HCT116 (cell line): ENCODE measurements at regions not wholly inside any gene's neighbourhood (a gene's known extent, or its start where the extent isn't known, plus 50 kb on each side); places are given as distances from the start of the nearest gene placed in this dataset.

ENCODE experiments used
- ATAC-seq: fragments of 200-7000 bp; cut with Tn5 transposase; 2 replicates; pipeline ENCODE4 v1.9.1; 2020; ENCODE audit warnings: mild to moderate bottlenecking, moderate library complexity
- BruUV-seq: library from RNA; stranded (reverse); fragments of 400-500 nt; replicated peaks from 2 replicates; lab custom pipeline; 2021; lab: Mats Ljungman, UMichigan
- CTCF ChIA-PET: fragments of 300-600 bp; sonication (Branson Sonifier 250); formaldehyde crosslinking; loops from one replicate; lab custom pipeline; 2021; ENCODE audit warnings: antibody characterized with exemption; lab: Charles Lee
- POLR2A ChIA-PET: fragments of 300-600, 350-600 bp; sonication (Branson Sonifier 250); formaldehyde crosslinking; loops from one replicate; lab custom pipeline; 2021; ENCODE audit warnings: antibody characterized with exemption; lab: Charles Lee
- RAD21 ChIA-PET, 2 experiments: fragments of 300-600 bp; sonication (Branson Sonifier 250); formaldehyde crosslinking; loops; one replicate each; lab custom pipeline; 2023; ENCODE audit warnings: low total read pairs in 2 of 2; ENCODE audit not compliant: uncharacterized antibody in 2 of 2, unreplicated experiment in 2 of 2, low non-redundant PET in 1 of 2; lab: Charles Lee
- DNase-seq: peaks from one replicate; pipeline ENCODE4 v3.0.0-alpha.2; 2010; ENCODE audit warnings: low read depth, low spot score
- H2AFZ ChIP-seq: fragments of 200-600 bp; shearing (Covaris generic), sonication (generic); 2 replicates; pipeline ENCODE4 v1.6.1; 2017; ENCODE audit warnings: low read depth, mixed run types, mixed read lengths, antibody characterized with exemption, low read length; ENCODE audit not compliant: poor library complexity, severe bottlenecking
- H3K27ac ChIP-seq: 2 replicates; pipeline ENCODE4 v1.5.1; 2012; ENCODE audit warnings: low read depth, low read length
- H3K27me3 ChIP-seq: fragments of 200-600 bp; sonication (generic); 2 replicates; pipeline ENCODE4 v1.6.1; 2016; ENCODE audit warnings: mixed run types, low read length, mixed read lengths; ENCODE audit not compliant: insufficient read depth
- H3K36me3 ChIP-seq, 2 experiments: fragments of 200-500 bp in 1 of 2; fragments of 200-600 bp in 1 of 2; sonication (Bioruptor generic) in 1 of 2; sonication (generic) in 1 of 2; 2 replicates each; pipeline versions ENCODE4 v1.5.1 to v1.6.1; 2014 to 2016; ENCODE audit warnings: low read length in 2 of 2, inconsistent platforms in 1 of 2, mixed read lengths in 1 of 2, mixed run types in 1 of 2; ENCODE audit not compliant: insufficient read depth in 2 of 2, control insufficient read depth in 1 of 2
- H3K4me1 ChIP-seq, 2 experiments: fragments of 200-600 bp in 1 of 2; sonication (generic) in 1 of 2; 2 replicates each; pipeline versions ENCODE4 v1.5.1 to v1.6.1; 2012 to 2017; ENCODE audit warnings: low read length in 2 of 2, inconsistent platforms in 1 of 2, mild to moderate bottlenecking in 1 of 2, mixed read lengths in 1 of 2, mixed run types in 1 of 2, moderate library complexity in 1 of 2; ENCODE audit not compliant: insufficient read depth in 2 of 2, control insufficient read depth in 1 of 2
- H3K4me2 ChIP-seq: fragments of 200-600 bp; sonication (generic); 2 replicates; pipeline ENCODE4 v1.6.1; 2017; ENCODE audit warnings: mixed run types, low read length, mixed read lengths
- H3K4me3 ChIP-seq, 2 experiments: fragments of 200-600 bp in 1 of 2; sonication (generic) in 1 of 2; replicated peaks in 1 of 2; 2 replicates each; pipeline ENCODE4 v1.5.1; 2011 to 2016; ENCODE audit warnings: low read length in 2 of 2, control low read depth in 1 of 2, low read depth in 1 of 2, mild to moderate bottlenecking in 1 of 2, mixed read lengths in 1 of 2, mixed run types in 1 of 2
- H3K79me2 ChIP-seq: fragments of 200-600 bp; sonication (generic); 2 replicates; pipeline ENCODE4 v1.6.1; 2017; ENCODE audit warnings: mild to moderate bottlenecking, mixed run types, low read length, moderate library complexity, mixed read lengths; ENCODE audit not compliant: insufficient read depth
- H3K9ac ChIP-seq: fragments of 200-600 bp; sonication (generic); 2 replicates; pipeline ENCODE4 v1.6.1; 2016; ENCODE audit warnings: low read length, mixed read lengths
- H3K9me2 ChIP-seq: fragments of 200-600 bp; sonication (generic), shearing (Covaris generic); 2 replicates; pipeline ENCODE4 v1.6.1; 2017; ENCODE audit warnings: mixed run types, mild to moderate bottlenecking, moderate library complexity; ENCODE audit not compliant: insufficient read depth
- H3K9me3 ChIP-seq, 2 experiments: fragments of 200-500 bp in 1 of 2; fragments of 200-600 bp in 1 of 2; sonication (Bioruptor generic) in 1 of 2; sonication (generic) in 1 of 2; 2 replicates each; pipeline ENCODE4 v1.6.1; 2014 to 2017; ENCODE audit warnings: low read length in 2 of 2, mixed read lengths in 2 of 2, inconsistent platforms in 1 of 2, low read depth in 1 of 2, mild to moderate bottlenecking in 1 of 2, mixed run types in 1 of 2, moderate library complexity in 1 of 2; ENCODE audit not compliant: control insufficient read depth in 1 of 2, insufficient read depth in 1 of 2
- H4K20me1 ChIP-seq: fragments of 200-600 bp; sonication (generic), shearing (Covaris generic); 2 replicates; pipeline ENCODE4 v1.6.1; 2017; ENCODE audit warnings: mixed run types, mild to moderate bottlenecking, moderate library complexity; ENCODE audit not compliant: insufficient read depth
- CEBPB ChIP-seq: IDR thresholded peaks from 2 replicates; pipeline ENCODE4 v1.6.1; 2012; ENCODE audit warnings: low read depth
- EZH2 ChIP-seq: fragments of 200-600 bp; sonication (generic); IDR thresholded peaks from 2 replicates; pipeline ENCODE4 v1.6.1; 2017; ENCODE audit warnings: antibody characterized with exemption, mixed run types
- RAD21 ChIP-seq: IDR thresholded peaks from 2 replicates; pipeline ENCODE4 v1.6.1; 2012; ENCODE audit warnings: low read depth, mild to moderate bottlenecking
- SP1 ChIP-seq: IDR thresholded peaks from 2 replicates; pipeline ENCODE4 v1.6.1; 2012; ENCODE audit warnings: low read depth
- TCF7L2 ChIP-seq: IDR thresholded peaks from 2 replicates; pipeline ENCODE4 v1.7.0; 2011; ENCODE audit warnings: borderline replicate concordance, inconsistent platforms; ENCODE audit not compliant: insufficient read depth, insufficient read length; ENCODE audit errors: extremely low read depth
- ZFX ChIP-seq: fragments of 450-650 bp; IDR thresholded peaks from 2 replicates; pipeline ENCODE4 v1.6.1; 2017
- ZNF274 ChIP-seq: fragments of 200-500 bp; sonication (Bioruptor generic); IDR thresholded peaks from 2 replicates; pipeline ENCODE4 v1.6.1; 2014; ENCODE audit warnings: mild to moderate bottlenecking, low read depth, low read length, inconsistent platforms
- intact Hi-C: fragments of 100-400 bp; cut with micrococcal nuclease; formaldehyde crosslinking; loops from 2 replicates; pipeline ENCODE4 v1.10.0; 2022
- TF ChIP-seq, protein P1 (sequence below), 3 experiments: fragments of 200-600 bp in 1 of 3; sonication (generic) in 1 of 3; IDR thresholded peaks in 2 of 3; conservative IDR thresholded peaks in 1 of 3; 2 replicates each; pipeline ENCODE4 v1.5.1; 2012 to 2017; ENCODE audit warnings: low read depth in 2 of 3, low read length in 2 of 3, antibody characterized with exemption in 1 of 3, borderline replicate concordance in 1 of 3, control low read depth in 1 of 3, mild to moderate bottlenecking in 1 of 3, mixed read lengths in 1 of 3, mixed run types in 1 of 3, moderate library complexity in 1 of 3; ENCODE audit not compliant: insufficient read depth in 1 of 3
- TF ChIP-seq, protein P2 (sequence below): IDR thresholded peaks from 2 replicates; pipeline ENCODE4 v1.6.1; 2011; ENCODE audit warnings: mild to moderate bottlenecking, low read length, moderate library complexity; ENCODE audit not compliant: insufficient replicate concordance; ENCODE audit errors: extremely low read depth
- TF ChIP-seq, protein P3 (sequence below): IDR thresholded peaks from 2 replicates; pipeline ENCODE4 v1.6.1; 2012

DNA sequence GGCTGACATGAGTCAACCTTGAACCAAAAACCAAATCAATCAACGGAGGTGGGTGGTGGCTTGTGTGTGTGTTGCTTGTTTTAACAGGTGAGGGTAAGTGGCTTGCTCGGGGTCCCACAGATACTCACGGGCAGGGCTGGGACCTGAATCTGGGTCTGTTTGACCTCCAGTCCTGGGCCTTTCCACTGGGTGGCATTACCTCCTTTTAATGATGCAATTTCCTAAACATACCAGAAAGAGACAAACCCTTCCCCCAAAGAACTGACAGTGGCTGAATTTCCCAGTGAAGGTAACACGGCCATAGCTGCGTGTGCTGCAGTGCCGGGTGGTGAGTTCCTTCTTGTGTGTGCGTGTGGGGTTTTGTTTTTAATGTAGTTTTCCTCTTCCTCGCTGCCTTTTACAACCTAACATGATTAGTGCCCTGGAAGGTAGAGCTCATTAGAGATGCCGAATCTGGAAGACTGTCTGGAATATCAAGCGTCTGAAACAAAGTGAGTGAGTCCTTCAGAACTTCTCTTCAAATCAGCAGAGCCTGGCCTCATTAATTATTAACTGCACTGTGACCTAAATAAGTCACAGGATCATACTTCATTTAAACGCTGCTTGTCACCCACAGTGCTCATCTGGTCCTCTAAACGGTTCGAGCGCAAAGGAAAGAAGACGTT, 166.1 kb upstream of the TCERG1L start:
- RAD21 ChIA-PET, result no interaction called here
- Histone ChIP-seq H3K9me3 (no peaks in the 10 kb centered on the region), H3K9me2 (no peaks in the 10 kb centered on the region), H3K4me3 (no peak overlapping the region), H3K9ac (no peak overlapping the region), H3K4me2 (no peak overlapping the region), H4K20me1 (no peaks in the 10 kb centered on the region)
- intact Hi-C loops, result no loop called here
- TF ChIP-seq, protein P1, sequence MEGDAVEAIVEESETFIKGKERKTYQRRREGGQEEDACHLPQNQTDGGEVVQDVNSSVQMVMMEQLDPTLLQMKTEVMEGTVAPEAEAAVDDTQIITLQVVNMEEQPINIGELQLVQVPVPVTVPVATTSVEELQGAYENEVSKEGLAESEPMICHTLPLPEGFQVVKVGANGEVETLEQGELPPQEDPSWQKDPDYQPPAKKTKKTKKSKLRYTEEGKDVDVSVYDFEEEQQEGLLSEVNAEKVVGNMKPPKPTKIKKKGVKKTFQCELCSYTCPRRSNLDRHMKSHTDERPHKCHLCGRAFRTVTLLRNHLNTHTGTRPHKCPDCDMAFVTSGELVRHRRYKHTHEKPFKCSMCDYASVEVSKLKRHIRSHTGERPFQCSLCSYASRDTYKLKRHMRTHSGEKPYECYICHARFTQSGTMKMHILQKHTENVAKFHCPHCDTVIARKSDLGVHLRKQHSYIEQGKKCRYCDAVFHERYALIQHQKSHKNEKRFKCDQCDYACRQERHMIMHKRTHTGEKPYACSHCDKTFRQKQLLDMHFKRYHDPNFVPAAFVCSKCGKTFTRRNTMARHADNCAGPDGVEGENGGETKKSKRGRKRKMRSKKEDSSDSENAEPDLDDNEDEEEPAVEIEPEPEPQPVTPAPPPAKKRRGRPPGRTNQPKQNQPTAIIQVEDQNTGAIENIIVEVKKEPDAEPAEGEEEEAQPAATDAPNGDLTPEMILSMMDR (IDR thresholded peaks at IDR 0.05 in 2 of 3, conservative IDR thresholded peaks at IDR 0.05 in 1 of 3; ENCODE audit: borderline replicate concordance in 1 of 3, insufficient read depth in 1 of 3, low read depth in 2 of 3, low read length in 2 of 3), result 0 out of 6 replicates have a peak, but pooled peaks of 1 of the 3 experiments have one; percentile 8
- TF ChIP-seq, protein P2, sequence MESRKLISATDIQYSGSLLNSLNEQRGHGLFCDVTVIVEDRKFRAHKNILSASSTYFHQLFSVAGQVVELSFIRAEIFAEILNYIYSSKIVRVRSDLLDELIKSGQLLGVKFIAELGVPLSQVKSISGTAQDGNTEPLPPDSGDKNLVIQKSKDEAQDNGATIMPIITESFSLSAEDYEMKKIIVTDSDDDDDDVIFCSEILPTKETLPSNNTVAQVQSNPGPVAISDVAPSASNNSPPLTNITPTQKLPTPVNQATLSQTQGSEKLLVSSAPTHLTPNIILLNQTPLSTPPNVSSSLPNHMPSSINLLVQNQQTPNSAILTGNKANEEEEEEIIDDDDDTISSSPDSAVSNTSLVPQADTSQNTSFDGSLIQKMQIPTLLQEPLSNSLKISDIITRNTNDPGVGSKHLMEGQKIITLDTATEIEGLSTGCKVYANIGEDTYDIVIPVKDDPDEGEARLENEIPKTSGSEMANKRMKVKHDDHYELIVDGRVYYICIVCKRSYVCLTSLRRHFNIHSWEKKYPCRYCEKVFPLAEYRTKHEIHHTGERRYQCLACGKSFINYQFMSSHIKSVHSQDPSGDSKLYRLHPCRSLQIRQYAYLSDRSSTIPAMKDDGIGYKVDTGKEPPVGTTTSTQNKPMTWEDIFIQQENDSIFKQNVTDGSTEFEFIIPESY, result no peak
- no peak for TF ChIP-seq ZNF274
- TF ChIP-seq EZH2, result no peak
- no peak for TF ChIP-seq ZFX
- no peak for TF ChIP-seq CEBPB
- no peak for TF ChIP-seq SP1
- 0 out of 2 replicates have a peak, but pooled peaks have one; percentile 12 for TF ChIP-seq RAD21
- TF ChIP-seq, protein P3, sequence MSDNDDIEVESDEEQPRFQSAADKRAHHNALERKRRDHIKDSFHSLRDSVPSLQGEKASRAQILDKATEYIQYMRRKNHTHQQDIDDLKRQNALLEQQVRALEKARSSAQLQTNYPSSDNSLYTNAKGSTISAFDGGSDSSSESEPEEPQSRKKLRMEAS, result no peak
- TF ChIP-seq TCF7L2, result no peak
- TF ChIP-seq, all 23 proteins: peak for 2
- no peak overlapping the region for H2AFZ ChIP-seq
- H3K4me1 ChIP-seq, result no peaks in the 10 kb centered on the region
- H3K36me3 ChIP-seq, result no peaks in the 10 kb centered on the region
- BruUV-seq, result no TSS peak
- no peak overlapping the region for H3K27ac ChIP-seq
- ChIA-PET POLR2A (no interaction called here), CTCF (no interaction called here)
- no peaks in the 10 kb centered on the region for H3K27me3 ChIP-seq
- no peak for DNase-seq
- ATAC-seq, result no peak
- no peaks in the 10 kb centered on the region for H3K79me2 ChIP-seq
